Activated CD8-positive, alpha-beta T cell treated with anti-CD3 and anti-CD28 coated beads for 36 hours (primary cell): ENCODE measurements at regions not wholly inside any gene's neighbourhood (a gene's known extent, or its start where the extent isn't known, plus 50 kb on each side); places are given as distances from the start of the nearest gene placed in this dataset.
"Not testable (repeated sequence)": the region's sequence is repeated elsewhere in the genome, so short reads cannot be mapped to it uniquely, and the experiment has no call there.

Experiments
- ATAC-seq: fragments of 200-7000 bp; cut with Tn5 transposase; one replicate; pipeline ENCODE4 v1.10.0; 2021; ENCODE audit warnings: mild to moderate bottlenecking, moderate library complexity
- CTCF ChIA-PET: fragments of 350-600 bp; sonication (Branson Sonifier 250); formaldehyde crosslinking; loops from one replicate; lab custom pipeline; 2021; ENCODE audit warnings: antibody characterized with exemption; lab: Charles Lee
- POLR2A ChIA-PET: fragments of 350-600 bp; sonication (Branson Sonifier 250); formaldehyde crosslinking; loops from one replicate; lab custom pipeline; 2021; ENCODE audit warnings: antibody characterized with exemption; lab: Charles Lee
- DNase-seq: peaks from one replicate; pipeline ENCODE4 v3.0.0-alpha.2; 2020
- H3K27ac Mint-ChIP-seq: one replicate; pipeline ENCODE4 v1.8.0; 2021; ENCODE audit warnings: mild to moderate bottlenecking, mixed read lengths
- H3K27me3 Mint-ChIP-seq: one replicate; pipeline ENCODE4 v1.8.0; 2021; ENCODE audit warnings: mixed read lengths
- H3K36me3 Mint-ChIP-seq: one replicate; pipeline ENCODE4 v1.8.0; 2021; ENCODE audit warnings: low read depth, mixed read lengths
- H3K4me1 Mint-ChIP-seq: one replicate; pipeline ENCODE4 v1.8.0; 2021; ENCODE audit warnings: low read depth, mixed read lengths
- H3K4me3 Mint-ChIP-seq: one replicate; pipeline ENCODE4 v1.8.0; 2021; ENCODE audit warnings: mild to moderate bottlenecking, moderate library complexity, mixed read lengths
- H3K9me3 Mint-ChIP-seq: one replicate; pipeline ENCODE4 v1.8.0; 2021; ENCODE audit warnings: mixed read lengths
- intact Hi-C: fragments of 100-400 bp; cut with micrococcal nuclease; formaldehyde crosslinking; loops from one replicate; pipeline ENCODE4 v1.10.0; 2022
- TF ChIP-seq, protein P1 (sequence below): fragments of 200-600 bp; IDR thresholded peaks from one replicate; pipeline ENCODE4 v1.8.0; 2022; ENCODE audit warnings: antibody characterized with exemption, mild to moderate bottlenecking

DNA sequence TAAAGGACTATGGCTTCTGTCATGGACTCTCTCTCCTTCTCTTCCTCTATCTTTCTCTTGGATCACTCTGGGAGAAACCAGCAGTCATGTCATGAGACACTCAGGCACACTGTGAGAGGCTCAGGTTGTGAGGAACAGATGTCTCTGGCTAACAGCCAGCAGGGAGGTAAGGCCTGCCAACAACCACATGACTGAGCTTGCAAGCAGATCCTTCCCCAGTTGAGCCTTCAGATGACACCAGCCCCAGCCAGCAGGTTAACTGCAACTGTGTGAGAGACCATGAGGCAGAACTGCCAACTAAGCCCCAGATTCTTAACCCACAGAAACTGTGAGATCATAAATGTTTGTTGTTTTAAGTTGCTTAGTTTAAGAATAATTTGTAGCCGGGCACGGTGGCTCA is 90.6 kb downstream of the VCPKMT start:
- TF ChIP-seq, protein P1, sequence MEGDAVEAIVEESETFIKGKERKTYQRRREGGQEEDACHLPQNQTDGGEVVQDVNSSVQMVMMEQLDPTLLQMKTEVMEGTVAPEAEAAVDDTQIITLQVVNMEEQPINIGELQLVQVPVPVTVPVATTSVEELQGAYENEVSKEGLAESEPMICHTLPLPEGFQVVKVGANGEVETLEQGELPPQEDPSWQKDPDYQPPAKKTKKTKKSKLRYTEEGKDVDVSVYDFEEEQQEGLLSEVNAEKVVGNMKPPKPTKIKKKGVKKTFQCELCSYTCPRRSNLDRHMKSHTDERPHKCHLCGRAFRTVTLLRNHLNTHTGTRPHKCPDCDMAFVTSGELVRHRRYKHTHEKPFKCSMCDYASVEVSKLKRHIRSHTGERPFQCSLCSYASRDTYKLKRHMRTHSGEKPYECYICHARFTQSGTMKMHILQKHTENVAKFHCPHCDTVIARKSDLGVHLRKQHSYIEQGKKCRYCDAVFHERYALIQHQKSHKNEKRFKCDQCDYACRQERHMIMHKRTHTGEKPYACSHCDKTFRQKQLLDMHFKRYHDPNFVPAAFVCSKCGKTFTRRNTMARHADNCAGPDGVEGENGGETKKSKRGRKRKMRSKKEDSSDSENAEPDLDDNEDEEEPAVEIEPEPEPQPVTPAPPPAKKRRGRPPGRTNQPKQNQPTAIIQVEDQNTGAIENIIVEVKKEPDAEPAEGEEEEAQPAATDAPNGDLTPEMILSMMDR: no peak
- Mint-ChIP-seq H3K27me3 (no peaks in the 10 kb centered on the region), H3K36me3 (peaks cover 45% of the 10 kb centered on the region), H3K27ac (no peak overlapping the region), H3K4me1 (peaks cover 24% of the 10 kb centered on the region), H3K4me3 (no peak overlapping the region), H3K9me3 (peaks cover 14% of the 10 kb centered on the region)
- ATAC-seq (no peak), DNase-seq (peak; percentile 56)
- POLR2A ChIA-PET: interaction anchor here (3.5 kb wide), 1 partner anchor 12 kb away, joined by 24 read pairs; no protein-coding TSS in a partner anchor
- intact Hi-C loops: no loop called here
- CTCF ChIA-PET: interaction anchor here (1.0 to 1.7 kb wide), 3 partner anchors 8 to 13 kb away, joined by 3 to 6 read pairs (median 4); no protein-coding TSS in a partner anchor

DNA sequence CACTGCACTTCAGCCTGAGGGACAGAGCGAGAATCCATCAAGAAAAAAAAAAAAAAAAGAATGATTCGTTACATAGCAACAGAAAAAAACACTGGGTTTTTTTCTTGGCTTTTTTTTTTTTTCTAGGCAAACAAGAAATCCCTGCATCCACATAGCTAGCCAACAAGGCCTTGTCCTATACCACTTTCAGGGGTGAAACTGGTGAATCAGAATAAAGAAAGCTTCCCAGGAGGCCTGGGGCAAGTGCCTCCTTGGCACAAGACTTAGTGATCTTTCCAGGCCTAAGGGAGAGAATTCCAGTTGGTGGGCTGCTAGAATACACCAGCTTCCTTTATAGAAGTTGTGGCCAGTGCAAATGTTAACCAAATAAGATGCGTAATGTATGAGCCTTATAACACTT is 90.0 kb downstream of the VCPKMT start:
- Mint-ChIP-seq H3K9me3 (peaks cover 11% of the 10 kb centered on the region), H3K4me3 (no peak overlapping the region), H3K4me1 (peaks cover 22% of the 10 kb centered on the region), H3K27ac (no peak overlapping the region), H3K27me3 (no peaks in the 10 kb centered on the region), H3K36me3 (peaks cover 44% of the 10 kb centered on the region)
- ChIA-PET CTCF (interaction anchor here (1.0 to 1.7 kb wide), 3 partner anchors 9 to 74 kb away, joined by 3 to 6 read pairs (median 4); no protein-coding TSS in a partner anchor), POLR2A (interaction anchor here (1.1 to 3.5 kb wide), 5 partner anchors 11 to 56 kb away, joined by 3 to 24 read pairs (median 4); no protein-coding TSS in a partner anchor)
- DNase-seq: no peak
- TF ChIP-seq, protein P1: no peak
- intact Hi-C loops: no loop called here
- no peak for ATAC-seq

DNA sequence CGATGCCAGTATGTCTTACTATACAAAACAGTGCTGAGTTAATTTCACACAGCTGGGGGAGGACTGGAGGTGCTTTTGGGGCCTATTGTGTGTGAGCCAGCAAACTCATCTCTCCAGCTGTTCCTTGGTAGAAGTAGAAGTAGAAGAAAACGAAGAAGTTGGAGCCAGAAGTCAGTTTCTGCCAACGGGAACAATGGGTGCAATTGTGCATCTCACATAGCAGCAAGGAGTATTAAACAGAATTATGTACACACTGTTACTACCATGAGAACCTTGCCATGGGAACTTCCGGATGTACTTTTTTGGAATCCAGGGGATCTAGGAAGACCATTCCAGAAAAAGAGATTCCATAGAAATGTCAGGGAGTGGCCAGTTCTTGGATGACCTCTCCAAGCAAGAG is 88.6 kb downstream of the VCPKMT start:
- intact Hi-C loops: no loop called here
- Mint-ChIP-seq H3K36me3 (peaks cover 49% of the 10 kb centered on the region), H3K9me3 (peaks cover 10% of the 10 kb centered on the region), H3K4me3 (no peak overlapping the region), H3K4me1 (peaks cover 11% of the 10 kb centered on the region), H3K27ac (no peak overlapping the region), H3K27me3 (no peaks in the 10 kb centered on the region)
- ChIA-PET POLR2A (interaction anchor here (0.9 to 3.5 kb wide), 3 partner anchors 10 to 25 kb away, joined by 3 to 24 read pairs (median 7); no protein-coding TSS in a partner anchor), CTCF (interaction anchor here (0.6 to 1.6 kb wide), 4 partner anchors 9 to 77 kb away, joined by 3 to 5 read pairs (median 4); no protein-coding TSS in a partner anchor)
- TF ChIP-seq, protein P1: no peak
- DNase-seq: no peak
- ATAC-seq: no peak

DNA sequence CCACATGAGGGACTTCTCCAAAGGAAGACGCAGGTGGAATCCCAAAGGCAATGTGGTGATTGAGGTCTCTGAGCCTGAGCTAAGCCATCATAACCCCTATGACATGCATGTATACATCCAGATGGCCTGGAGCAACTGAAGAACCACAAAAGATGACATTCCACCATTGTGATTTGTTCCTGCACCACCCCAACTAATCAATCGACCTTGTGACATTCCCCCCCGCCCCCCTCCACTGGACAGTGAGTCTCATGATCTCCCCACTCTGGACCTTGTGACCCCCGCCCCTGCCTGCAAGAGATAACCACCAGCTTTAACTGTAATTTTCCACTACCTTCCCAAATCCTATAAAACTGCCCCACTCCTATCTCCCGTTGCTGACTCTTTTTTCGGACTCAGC is 87.9 kb downstream of the VCPKMT start:
- Mint-ChIP-seq H3K4me1 (peaks cover 11% of the 10 kb centered on the region), H3K9me3 (peaks cover 10% of the 10 kb centered on the region), H3K4me3 (no peak overlapping the region), H3K36me3 (peaks cover 48% of the 10 kb centered on the region), H3K27me3 (no peaks in the 10 kb centered on the region), H3K27ac (no peak overlapping the region)
- ChIA-PET CTCF (interaction anchor here (0.8 to 0.9 kb wide), 2 partner anchors 12 to 162 kb away, joined by 3 read pairs; no protein-coding TSS in a partner anchor), POLR2A (interaction anchor here (1.0 to 3.5 kb wide), 4 partner anchors 9 to 25 kb away, joined by 3 to 24 read pairs (median 4); no protein-coding TSS in a partner anchor)
- intact Hi-C loops: no loop called here
- no peak for DNase-seq
- TF ChIP-seq, protein P1: no peak
- no peak for ATAC-seq

DNA sequence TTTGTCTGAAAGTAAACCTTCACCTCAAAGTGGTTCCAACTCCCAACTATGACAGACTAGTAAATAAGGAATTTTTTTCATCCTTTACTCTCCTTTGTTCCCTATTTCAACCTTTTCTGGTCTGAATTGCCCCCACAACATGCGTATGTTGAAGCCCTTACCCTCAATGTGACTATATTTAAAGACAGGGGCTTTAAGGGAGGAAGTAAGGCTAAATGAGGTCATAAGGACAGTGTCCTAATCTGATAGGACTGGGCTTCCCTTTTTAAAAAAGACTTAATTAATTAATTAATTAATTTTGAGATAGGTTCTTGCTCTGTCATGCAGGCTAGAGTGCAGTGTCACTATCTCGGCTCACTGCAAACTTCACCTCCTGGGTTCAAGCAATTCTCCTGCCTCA is 86.3 kb downstream of the VCPKMT start:
- TF ChIP-seq, protein P1: no peak
- H3K27ac Mint-ChIP-seq: no peak overlapping the region
- H3K9me3 Mint-ChIP-seq: peaks cover 10% of the 10 kb centered on the region
- no peak for DNase-seq
- no peak for ATAC-seq
- POLR2A ChIA-PET: interaction anchor here (0.6 to 2.2 kb wide), 3 partner anchors 9 to 19 kb away, joined by 3 to 5 read pairs (median 4); no protein-coding TSS in a partner anchor
- CTCF ChIA-PET: interaction anchor here (1.5 kb wide), 1 partner anchor 8 kb away, joined by 3 read pairs; no protein-coding TSS in a partner anchor
- H3K36me3 Mint-ChIP-seq: peaks cover 47% of the 10 kb centered on the region
- intact Hi-C loops: no loop called here
- no peaks in the 10 kb centered on the region for H3K27me3 Mint-ChIP-seq
- H3K4me1 Mint-ChIP-seq: peaks cover 17% of the 10 kb centered on the region
- no peak overlapping the region for H3K4me3 Mint-ChIP-seq

DNA sequence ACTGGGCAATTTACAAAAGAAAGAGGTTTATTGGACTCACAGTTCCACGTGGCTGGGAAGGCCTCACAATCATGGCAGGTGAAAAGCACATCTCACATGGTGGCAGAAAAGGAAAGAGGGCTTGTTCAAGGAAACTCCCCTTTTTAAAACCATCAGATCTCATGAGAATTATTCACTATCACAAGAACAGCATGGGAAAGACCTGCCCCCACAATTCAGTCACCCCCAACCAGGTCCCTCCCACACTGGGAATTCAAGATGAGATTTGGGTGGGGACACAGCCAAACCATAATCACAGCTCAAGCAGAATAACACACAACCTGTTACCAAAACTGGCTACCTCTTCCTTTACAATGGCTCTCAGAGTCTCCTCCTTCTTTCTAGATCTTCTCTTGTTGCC is 85.5 kb downstream of the VCPKMT start:
- DNase-seq, H3K27me3 Mint-ChIP-seq, H3K9me3 Mint-ChIP-seq, ATAC-seq, H3K27ac Mint-ChIP-seq, intact Hi-C loops, H3K4me3 Mint-ChIP-seq: not testable (repeated sequence)
- ChIA-PET CTCF (interaction anchor here (1.5 kb wide), 1 partner anchor 9 kb away, joined by 3 read pairs; no protein-coding TSS in a partner anchor), POLR2A (interaction anchor here (1.2 to 2.2 kb wide), 2 partner anchors 8 to 29 kb away, joined by 4 to 5 read pairs; no protein-coding TSS in a partner anchor)
- H3K36me3 Mint-ChIP-seq: peaks cover 39% of the 10 kb centered on the region
- peaks cover 16% of the 10 kb centered on the region for H3K4me1 Mint-ChIP-seq
